ENCODE measurements at regions not wholly inside any gene's neighbourhood (a gene's known extent, or its start where the extent isn't known, plus 50 kb on each side); places are given as distances from the start of the nearest gene placed in this dataset.

- DNase-seq: no peak
Observed at GRCh38 chr10:53135897-53136253, 363.3 kb upstream of the MBL2 start.

- no peak for DNase-seq
Observed at GRCh38 chr10:53135213-53135896, 362.8 kb upstream of the MBL2 start.

GRCh38 chr10:53134050-53134449 is 361.5 kb upstream of the MBL2 start:
- no peak for DNase-seq

GRCh38 chr10:53130337-53130736 is 357.8 kb upstream of the MBL2 start:
- DNase-seq: no peak

DNA sequence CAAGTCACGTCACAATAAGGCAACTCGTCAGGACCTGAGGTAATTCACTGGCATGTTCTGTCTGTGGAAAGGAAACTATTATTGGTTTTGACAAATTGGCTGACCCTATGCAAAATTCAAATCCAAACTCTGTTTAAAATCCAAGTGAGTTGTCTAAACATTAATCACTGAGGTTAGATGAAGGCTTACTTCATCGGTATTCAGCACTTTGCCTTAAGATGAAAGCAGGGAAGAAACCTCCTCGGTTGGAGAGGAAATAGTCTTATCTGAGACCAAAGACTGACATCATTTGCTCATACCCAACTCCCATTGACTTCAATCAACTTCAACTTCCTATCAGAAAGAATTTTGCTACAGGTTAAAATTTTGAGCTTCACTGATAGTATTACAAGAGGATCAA is 355.1 kb upstream of the MBL2 start:
- DNase-seq: no peak

GRCh38 chr10:53123311-53123710 is 350.7 kb upstream of the MBL2 start:
- DNase-seq: no peak

DNA sequence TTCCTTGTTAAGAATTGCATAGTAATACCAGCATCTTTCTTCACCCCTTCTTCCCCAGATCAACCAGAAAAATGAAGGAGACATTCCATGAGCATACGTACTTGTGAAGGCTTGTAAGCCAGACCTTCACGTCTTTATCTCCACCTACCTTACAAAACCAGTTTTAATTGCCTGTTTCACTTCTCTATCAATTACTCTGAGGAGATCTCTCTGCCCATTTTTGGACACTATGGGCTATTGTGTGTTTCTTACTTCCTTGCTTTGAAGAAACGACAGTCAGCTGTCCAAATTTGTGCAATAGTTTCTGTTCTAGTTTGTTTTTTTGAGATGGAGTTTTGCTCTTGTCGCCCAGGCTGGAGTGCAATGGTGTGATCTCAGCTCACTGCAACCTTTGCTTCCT is 349.7 kb upstream of the MBL2 start:
- DNase-seq: no peak

DNA sequence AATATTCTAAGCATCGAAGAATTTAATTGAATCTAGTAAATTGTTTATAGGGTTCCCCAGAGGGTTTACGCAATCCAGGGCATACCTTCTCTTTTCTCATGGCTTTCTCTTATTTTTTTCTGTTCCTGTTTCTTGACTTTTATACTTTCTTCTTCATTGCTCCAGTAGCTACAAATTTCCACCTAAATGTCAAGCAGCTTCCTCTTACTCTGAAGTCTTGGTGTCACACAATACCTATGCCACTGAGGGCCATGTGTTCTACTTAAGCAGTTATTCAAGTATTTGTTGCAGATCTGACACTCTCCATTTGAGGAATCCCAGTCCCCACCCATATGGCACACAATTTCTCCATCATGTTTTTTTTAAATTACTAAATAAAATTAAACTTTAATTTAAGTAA is 343.1 kb upstream of the MBL2 start:
- no peak for DNase-seq

DNA sequence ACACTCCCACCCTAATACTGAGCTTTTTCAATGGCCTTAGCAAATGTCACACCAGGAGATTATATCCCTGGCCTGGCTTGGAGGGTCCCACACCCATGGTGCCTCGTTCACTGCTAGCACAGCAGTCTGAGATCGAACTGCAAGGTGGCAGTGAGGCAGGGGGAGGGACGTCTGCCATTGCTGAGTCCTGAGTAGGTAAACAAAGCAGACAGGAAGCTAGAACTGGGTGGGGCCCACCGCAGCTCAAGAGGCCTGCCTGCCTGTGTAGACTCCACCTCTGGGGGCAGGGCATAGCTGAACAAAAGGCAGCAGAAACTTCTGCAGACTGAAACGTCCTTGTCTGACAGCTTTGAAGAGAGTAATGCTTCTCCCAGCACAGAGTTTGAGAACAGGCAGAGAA is 338.9 kb upstream of the MBL2 start:
- DNase-seq: no peak

DNA sequence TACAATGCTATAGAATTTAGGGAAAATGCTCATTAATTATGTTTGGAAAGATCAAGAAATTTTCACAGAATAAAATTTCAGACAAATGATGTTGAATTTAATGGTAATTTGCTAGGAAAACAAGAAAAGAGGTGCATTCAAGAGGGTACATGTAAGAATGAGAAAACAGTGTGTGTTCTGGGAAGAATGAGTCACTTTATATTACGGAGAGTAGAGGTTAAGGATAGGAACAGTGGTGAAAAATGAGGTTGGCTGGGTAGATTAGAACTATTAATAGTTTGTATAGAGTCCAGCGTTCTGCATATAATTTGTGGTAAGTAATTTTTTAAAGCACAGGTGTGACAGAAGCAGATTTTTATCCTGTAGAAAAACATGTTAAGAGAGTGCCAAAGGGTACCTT is 336.7 kb upstream of the MBL2 start:
- DNase-seq: no peak

DNA sequence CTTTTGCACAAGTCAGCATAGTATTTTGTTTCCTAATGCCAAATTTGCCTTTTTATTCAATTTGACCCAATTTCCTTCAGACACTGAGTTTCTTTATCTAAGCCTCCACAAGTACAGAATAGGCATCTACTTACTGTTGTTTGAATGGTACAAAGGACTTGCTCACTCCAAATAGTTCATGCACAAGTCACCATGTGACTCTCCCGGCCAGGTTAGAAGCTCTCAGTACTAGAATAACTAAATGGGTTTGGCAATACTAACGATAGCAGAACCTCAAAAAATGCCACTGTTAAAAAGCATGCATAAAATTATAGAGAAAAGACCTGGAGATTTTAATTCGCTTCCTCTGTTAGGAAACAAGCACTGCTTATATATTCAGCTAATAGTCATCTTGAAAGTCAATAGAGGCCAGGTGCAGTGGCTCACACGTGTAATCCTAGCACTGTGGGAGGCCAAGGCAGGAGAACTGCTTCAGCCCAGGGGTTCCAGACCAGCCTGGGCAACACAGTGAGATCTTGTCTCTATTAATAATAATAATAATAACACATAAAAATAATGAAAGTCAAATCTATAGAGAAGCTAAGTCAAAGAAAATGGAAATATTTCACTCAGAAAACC is 335.8 kb upstream of the MBL2 start:
- DNase-seq: no peak

GRCh38 chr10:53107711-53108110 is 335.1 kb upstream of the MBL2 start:
- DNase-seq: no peak

GRCh38 chr10:53102424-53102823 is 329.8 kb upstream of the MBL2 start:
- no peak for DNase-seq

DNA sequence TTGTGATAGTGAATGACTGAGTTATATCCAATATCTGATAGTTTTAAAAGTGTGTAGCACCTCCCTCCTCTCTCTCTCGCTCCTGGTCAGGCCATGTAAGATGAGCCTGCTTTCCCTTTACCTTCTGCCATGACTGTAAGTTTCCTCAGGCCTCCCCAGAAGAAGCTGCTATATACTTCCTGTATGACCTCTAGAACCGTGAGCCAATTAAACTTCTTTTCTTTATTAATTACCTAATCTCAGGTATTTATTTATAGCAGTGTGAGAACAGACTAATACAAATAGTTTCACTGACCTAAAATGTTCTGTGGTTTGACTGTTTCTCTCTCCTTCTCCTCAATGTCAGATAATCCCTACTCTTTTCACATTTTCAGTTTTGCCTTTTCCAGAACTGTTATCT is 321.3 kb upstream of the MBL2 start:
- no peak for DNase-seq

DNA sequence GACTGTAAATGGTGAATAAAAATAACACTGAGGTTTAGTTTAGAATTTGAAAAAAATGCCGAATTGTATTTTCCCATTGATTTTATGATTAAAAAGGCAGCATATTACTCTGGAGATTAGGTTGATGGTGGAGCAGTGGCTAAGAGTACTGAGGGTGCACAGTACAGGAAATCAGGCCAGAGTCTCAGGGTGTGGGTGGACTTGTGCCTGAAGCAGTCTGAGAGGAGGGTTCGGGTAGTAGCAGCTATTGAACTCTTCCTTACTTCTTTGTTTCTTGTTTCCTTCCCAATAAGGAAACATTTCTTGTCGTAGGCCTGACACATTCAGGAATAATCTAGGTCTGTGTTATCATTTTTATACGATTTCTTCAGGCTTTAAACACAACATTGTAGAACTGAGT is 319.0 kb upstream of the MBL2 start:
- DNase-seq: no peak

GRCh38 chr10:53088961-53089360 is 316.4 kb upstream of the MBL2 start:
- no peak for DNase-seq

GRCh38 chr10:53079283-53079682 is 306.7 kb upstream of the MBL2 start:
- no peak for DNase-seq

DNA sequence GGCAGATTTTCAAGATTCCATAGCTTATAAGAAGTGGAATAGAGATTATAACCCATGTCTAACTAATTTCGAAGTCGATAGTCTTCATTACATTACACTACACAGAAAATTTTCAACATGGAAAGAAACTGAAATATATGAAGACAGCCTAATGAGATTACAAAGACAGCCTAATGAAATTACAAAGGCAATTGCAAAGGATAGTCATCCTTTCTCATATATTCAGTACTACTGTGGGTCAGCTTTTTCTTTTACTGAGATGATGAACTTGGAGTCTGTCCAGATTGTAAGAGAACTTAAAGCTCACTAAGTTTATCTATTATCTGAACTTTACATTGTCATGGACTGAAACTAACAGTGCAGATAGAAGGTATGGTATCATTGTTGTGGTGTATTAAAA is 304.4 kb upstream of the MBL2 start:
- DNase-seq: no peak

DNA sequence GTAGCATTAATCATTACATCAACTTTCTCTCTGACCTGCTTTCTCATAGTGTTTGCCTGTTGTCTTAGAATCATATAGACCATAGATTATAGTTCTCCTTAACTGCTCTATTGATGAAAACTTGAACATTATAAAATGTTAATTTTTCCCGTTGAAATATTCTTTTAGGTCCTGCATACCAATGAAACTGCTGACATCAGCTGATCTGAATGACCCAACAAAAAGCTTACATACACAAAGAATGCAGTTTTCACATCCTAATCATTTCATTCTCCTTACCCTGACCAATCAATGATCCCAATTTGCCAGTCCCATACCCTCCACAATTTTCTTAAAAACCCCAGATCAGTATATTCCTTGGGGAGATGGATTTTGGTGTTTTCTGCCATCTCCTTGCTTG is 302.9 kb upstream of the MBL2 start:
- DNase-seq: no peak

- no peak for DNase-seq
Observed at GRCh38 chr10:53072144-53072543, 299.6 kb upstream of the MBL2 start.

DNA sequence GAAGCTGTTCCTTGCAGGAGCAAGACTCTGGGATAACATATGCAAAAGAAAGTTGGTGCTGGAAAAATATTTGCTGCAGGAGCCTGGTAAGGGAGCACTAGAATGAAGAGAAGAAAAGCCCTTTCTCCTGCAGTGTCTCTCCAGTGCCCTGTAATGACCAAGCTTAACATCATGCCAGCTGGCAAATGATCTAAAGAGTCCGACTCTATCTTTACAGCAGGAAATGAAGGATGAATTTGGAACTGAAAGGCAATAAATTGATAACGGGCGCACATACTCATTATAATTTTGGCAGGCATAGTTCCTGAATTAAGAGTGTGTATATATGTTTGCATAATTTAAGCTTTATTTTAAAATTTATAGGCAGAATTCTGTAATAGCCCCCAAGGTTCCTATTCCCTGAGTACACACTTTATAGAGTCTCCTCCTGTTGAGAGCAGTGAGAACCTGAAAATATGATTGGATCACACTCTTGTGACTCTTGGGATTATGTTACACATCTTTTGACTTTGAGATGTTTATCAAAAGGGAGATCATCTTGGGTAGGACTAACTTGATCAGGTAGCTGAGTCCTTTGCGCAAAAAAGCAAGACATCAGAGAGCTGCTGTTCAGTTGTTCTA is 299.0 kb upstream of the MBL2 start:
- no peak for DNase-seq

DNA sequence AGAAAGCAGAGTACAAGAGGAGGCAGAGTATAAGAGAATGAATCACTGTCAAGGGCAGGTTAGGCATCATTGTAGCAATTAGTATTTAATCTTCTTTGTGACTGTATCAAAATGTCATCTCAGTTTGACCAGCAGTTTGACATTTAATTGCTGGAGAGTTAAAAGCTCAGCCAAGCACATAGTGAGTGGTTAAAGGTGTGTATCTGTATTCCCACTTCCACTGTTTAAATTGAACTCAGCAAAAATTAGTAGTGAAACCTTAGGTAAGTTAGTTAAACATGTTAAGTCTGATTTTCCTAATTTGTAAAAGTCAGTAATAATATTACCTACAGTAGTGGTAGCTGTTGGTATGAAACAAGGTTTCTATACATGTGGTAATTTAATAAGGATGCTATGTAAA is 296.4 kb upstream of the MBL2 start:
- no peak for DNase-seq

GRCh38 chr10:53064614-53065013 is 292.0 kb upstream of the MBL2 start:
- no peak for DNase-seq

- DNase-seq: no peak
Observed at GRCh38 chr10:53063805-53064204, 291.2 kb upstream of the MBL2 start.

Data from NCI-H1092 treated with DMSO at 0.1 percent for 48 hours (cell line).